NCI-H1417 (cell line): ENCODE measurements at regions not wholly inside any gene's neighbourhood (a gene's known extent, or its start where the extent isn't known, plus 50 kb on each side); places are given as distances from the start of the nearest gene placed in this dataset.
"Not testable (repeated sequence)": the region's sequence is repeated elsewhere in the genome, so short reads cannot be mapped to it uniquely, and the experiment has no call there.

ENCODE experiments used
- DNase-seq, 3 experiments: peaks; one replicate each; lab custom pipeline; 2025; lab: John Stamatoyannopoulos, UW

DNA sequence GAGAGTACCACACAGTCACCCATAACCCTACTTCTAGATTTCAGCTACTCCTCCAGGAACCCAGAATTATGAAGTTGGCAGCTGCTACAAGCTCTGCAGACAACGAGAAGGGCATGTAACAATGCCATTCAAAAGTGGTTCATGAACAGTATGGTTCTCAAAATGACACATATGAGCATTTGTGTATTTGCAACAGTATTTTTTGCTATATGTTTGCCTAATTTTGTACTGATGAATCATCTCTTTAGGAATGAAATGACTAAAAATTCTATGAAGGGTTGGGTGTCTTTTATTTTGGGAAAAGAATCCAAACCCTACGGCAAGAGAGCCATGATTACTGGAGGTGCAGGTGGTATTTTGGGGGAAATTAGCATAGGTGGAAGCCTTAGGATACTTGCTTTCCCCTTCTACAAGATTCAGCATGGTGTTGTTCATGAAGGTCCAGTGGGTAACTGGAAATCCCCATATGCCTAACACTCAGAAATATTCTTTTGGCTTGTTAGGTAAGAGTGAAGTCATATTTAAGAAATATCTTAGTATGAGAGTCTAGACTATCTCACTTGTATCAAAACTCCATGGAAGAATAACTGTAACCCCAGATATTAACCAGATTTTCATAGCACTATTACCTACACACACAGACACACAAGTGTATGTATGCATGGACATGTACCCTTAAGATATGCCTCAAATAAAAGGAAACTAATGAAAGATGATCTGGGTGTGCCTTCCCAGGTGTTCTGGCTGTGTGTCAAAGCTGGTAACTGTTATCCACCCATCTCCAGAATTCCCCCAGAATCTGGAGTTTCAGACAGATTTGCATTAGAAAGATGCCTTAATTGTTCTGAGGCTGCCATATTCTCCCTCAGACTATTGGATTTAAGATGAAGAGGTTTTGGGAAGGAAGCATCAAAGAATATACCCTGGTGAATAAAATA lies 688.2 kb upstream of the SOX9 start:
- DNase-seq, result no peak

DNA sequence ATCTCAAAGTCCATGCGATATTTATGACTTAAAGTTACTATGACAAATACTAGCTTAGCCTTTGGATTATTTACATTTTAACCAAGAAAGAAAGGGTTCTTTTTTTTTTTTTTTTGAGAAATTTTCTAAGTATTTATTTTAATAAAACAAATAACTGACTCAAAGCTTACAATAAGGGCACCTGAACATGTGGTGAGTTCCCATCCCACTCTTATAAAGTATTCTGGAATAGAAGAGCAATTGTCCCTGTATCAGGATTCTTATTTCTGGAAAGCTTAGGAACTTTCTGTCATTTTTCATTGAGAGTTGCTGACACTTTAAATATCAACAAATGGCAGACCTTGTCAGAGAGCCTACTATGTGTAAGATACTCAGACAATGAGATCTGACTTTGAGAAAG lies 686.1 kb upstream of the SOX9 start:
- no peak for DNase-seq

DNA sequence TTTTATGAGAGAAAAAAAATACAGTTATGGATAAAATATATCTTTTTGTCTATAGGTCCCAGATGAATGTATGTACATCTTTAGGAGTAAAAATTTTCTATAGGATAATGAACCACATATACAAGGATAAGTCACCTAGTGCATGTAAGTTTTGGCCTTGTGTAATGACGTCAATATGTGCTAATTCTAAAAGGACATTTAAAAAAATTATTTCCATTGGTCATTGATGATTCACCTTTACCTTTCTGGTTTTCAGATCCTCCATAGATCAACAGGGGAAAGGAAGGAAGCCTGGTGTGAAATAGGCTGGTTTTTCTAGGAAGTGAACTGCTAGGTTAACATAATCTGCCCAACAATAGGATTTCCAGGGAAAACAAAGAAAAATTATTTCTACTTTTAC lies 684.3 kb upstream of the SOX9 start:
- no peak for DNase-seq

GRCh38 chr17:71437166-71437565 lies 683.7 kb upstream of the SOX9 start:
- DNase-seq, result no peak

- peak; percentile 56 to 92 (median 81) for DNase-seq
These were observed 682.1 kb upstream of the SOX9 start for GRCh38 chr17:71438631-71439146.

DNA sequence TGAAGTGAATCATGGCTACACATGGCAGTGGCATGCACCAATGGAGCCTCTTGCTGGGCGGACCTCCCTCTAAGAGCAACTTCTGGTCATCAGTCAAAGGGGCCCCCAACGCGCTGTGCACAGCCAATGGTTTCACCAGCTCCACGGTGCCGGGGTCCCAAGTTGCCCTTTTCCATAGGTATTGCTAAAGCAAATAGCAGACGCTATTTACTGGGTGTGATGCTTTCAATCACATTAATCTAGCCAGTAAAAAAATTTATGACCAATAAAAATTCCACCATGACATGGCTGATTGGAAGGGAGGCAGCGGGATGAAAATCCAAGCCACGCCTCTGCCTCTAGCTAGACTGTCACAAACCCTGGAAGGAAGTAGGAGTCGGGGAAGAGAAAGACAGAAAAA lies 680.3 kb upstream of the SOX9 start:
- DNase-seq, result no peak

- peak in 1 of 3 experiments; percentile 13 for DNase-seq
These were observed 679.7 kb upstream of the SOX9 start for GRCh38 chr17:71441098-71441497.

- DNase-seq, result peak in 1 of 3 experiments; percentile 4
These were observed 676.7 kb upstream of the SOX9 start for GRCh38 chr17:71444078-71444477.

- no peak for DNase-seq
These were observed 674.0 kb upstream of the SOX9 start for GRCh38 chr17:71446645-71447437.

- DNase-seq, result no peak
These were observed 673.2 kb upstream of the SOX9 start for GRCh38 chr17:71447644-71448043.

GRCh38 chr17:71450657-71451056 lies 670.2 kb upstream of the SOX9 start:
- not testable (repeated sequence) for DNase-seq

GRCh38 chr17:71453876-71454422 lies 666.9 kb upstream of the SOX9 start:
- DNase-seq, result no peak

- peak in 1 of 3 experiments; percentile 62 for DNase-seq
These were observed 665.6 kb upstream of the SOX9 start for GRCh38 chr17:71455219-71455618.

DNA sequence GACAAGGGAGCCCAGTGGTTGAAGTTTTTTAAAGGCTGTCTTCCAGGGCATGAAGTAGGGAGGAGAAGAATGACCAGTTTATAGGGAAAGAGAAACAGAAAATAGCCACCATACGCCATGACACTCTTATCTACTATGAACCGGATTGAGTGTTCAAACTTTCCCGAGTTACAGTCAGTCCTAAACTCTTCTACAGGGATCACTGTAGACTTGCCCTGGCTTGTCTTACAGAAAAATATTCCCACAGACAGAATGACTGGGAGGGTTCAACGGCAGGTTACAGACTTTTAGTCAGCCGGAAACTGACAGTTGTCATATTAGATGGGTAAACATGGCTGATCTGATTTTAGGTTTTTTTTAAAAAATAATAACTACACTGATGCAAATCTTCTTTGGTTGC lies 662.5 kb upstream of the SOX9 start:
- no peak for DNase-seq

DNA sequence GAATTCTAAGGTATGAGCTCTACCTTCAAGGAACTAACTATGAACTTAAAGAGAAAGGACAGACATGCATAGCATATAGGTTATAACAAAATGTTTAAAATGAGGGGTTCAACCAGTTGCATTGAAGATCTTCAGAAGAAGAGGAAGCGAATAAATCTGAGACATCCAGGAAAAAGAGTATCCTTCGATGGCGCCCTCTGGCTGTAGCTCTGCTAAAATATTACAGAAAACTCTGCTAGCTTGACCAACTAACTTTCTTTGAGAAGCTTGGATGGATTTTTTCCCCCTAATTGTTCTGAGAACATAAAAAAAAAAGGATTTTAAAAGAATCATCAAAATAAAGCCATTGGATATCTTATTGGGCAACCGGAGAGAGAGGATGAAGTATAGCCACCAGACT lies 659.9 kb upstream of the SOX9 start:
- peak in 1 of 3 experiments; percentile 27 for DNase-seq

- peak; percentile 41 to 90 (median 60) for DNase-seq
These were observed 659.2 kb upstream of the SOX9 start for GRCh38 chr17:71461498-71462169.

DNA sequence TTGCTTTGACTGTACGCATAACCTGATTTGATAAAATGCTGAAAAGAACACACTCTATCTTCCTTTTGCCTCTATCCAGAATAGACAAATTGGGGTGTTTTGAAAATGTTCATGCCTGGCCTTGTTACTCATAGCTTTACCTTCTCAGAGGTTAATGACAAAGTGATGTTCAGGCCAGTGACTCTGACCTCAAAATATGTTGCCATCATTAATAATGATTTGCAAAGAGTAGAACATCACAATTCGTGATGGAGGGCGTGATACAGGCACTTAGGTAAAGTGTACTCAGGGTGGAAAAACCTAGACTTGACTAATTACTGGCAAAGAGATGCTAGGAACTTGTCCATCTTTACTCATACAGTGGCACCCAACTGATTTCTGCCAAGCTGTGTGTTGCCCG lies 656.6 kb upstream of the SOX9 start:
- DNase-seq, result no peak

GRCh38 chr17:71464751-71465150 lies 656.1 kb upstream of the SOX9 start:
- DNase-seq, result no peak

DNA sequence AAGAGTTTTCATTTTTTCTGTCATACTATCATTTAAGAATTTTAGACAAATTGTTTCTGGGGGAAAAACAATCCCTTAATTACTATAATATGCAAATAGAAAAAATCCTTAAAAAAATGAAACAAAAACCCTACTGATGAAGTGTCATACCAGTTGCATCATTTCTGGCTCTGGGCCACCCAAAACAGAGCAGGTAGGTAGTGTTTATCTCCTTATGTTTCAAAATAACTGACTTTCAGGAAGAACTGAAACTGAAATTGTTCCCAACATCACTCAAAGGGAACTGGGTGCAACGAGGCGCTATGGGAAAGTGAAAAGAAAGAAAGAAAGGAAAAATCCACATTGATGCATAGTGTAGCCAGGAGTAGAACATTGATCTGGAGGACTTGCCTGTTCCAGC lies 653.1 kb upstream of the SOX9 start:
- no peak for DNase-seq

GRCh38 chr17:71470062-71470461 lies 650.8 kb upstream of the SOX9 start:
- DNase-seq, result no peak

DNA sequence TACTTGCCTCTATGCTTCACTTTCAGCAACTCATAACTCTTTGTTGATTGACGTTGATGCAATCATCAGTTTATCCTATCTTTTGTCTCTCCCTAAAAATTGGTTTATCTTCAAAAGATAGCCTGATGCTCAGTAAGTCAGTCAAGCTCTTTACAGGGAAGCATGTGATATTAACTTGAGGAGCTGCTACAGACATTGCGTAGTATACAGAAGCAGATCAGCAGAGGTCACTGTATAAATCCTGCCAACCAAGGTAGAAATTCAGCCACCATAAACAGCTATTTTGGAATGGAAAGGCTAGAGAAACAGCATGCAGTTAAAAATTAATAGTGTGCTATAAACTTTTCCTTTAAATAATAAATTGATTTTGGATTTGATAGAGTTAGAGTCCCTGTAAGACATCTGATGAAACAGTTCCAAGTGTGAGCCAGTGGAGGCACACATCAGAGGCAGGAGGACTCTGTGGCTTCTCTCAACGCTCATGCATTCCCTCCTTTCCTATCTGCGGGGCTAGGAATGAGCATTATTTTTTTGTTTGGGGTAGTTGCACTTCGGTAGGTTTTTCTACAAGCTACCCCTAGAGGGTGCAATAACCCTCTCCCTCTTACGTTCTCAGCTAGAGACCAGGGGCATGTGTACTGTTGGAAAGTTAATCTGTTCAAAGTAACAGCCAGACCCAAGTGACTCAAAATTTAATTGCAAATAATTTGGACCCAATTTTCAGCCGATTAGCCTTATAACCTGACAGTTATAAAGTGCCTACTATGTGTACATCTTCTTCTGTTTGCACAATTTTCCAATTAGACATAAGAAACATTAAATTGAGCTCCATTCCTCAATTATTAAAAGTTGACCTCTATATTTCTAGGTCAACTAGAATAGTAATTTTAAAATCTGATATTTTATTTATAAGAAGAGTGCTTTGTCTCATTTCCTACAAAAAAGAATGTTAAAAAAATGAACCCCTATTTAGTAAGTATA lies 647.7 kb upstream of the SOX9 start:
- DNase-seq, result peak; percentile 23 to 79 (median 76)
